GM12878 (cell line): ENCODE measurements at regions not wholly inside any gene's neighbourhood (a gene's known extent, or its start where the extent isn't known, plus 50 kb on each side); places are given as distances from the start of the nearest gene placed in this dataset.

Source experiments
- ATAC-seq: fragments of 200-7000 bp; cut with Tn5 transposase; 3 replicates; pipeline ENCODE4 v1.9.1; 2020; ENCODE audit warnings: mild to moderate bottlenecking, moderate library complexity
- BruUV-seq: library from RNA; stranded (reverse); fragments of 400-500 nt; replicated peaks from 2 replicates; lab custom pipeline; 2021; lab: Mats Ljungman, UMichigan
- CTCF ChIA-PET: fragments of 300-600 bp; sonication (Branson Sonifier 250); formaldehyde crosslinking; extraction: SDS; loops from one replicate; lab custom pipeline; 2021; ENCODE audit warnings: inconsistent platforms; lab: Yijun Ruan, JAX
- POLR2A ChIA-PET: fragments of 350-600 bp; formaldehyde crosslinking; extraction: SDS; loops from one replicate; lab custom pipeline; 2021; ENCODE audit warnings: inconsistent platforms; lab: Charles Lee
- RAD21 ChIA-PET: fragments of 300-600 bp; sonication (Branson Sonifier 250); formaldehyde crosslinking; loops from one replicate; lab custom pipeline; 2023; ENCODE audit warnings: antibody characterized with exemption; ENCODE audit not compliant: unreplicated experiment; lab: Charles Lee
- SMC1A ChIA-PET: fragments of 300-600 bp; sonication (Branson Sonifier 250); formaldehyde crosslinking; loops from one replicate; lab custom pipeline; 2023; ENCODE audit not compliant: unreplicated experiment, uncharacterized antibody; lab: Charles Lee
- DNase-seq: peaks from one replicate; pipeline ENCODE4 v3.0.0-alpha.2; 2011; ENCODE audit warnings: low read depth, low spot score
- FAIRE-seq: peaks from 3 replicates; lab custom pipeline; 2011; peaks lifted over from hg19 to GRCh38; lab: Jason Lieb, UNC
- H2AFZ ChIP-seq: 2 replicates; pipeline ENCODE4 v1.6.0; 2011; ENCODE audit warnings: low read depth, low read length, control low read depth; ENCODE audit not compliant: control insufficient read depth
- H3K27ac ChIP-seq: 2 replicates; pipeline ENCODE4 v1.5.1; 2011; ENCODE audit warnings: control low read depth; ENCODE audit not compliant: control insufficient read depth, insufficient read depth
- H3K27me3 ChIP-seq, 2 experiments: replicated peaks in 1 of 2; 2 replicates each; pipeline versions ENCODE4 v1.6.0 to v1.6.1; 2011; ENCODE audit warnings: low read length in 1 of 2; ENCODE audit not compliant: control insufficient read depth in 2 of 2, insufficient read depth in 2 of 2
- H3K36me3 ChIP-seq, 2 experiments: 2 replicates each; pipeline ENCODE4 v1.5.1; 2011; ENCODE audit warnings: low read length in 1 of 2; ENCODE audit not compliant: control insufficient read depth in 2 of 2, insufficient read depth in 2 of 2
- H3K4me1 ChIP-seq: 2 replicates; pipeline ENCODE4 v1.6.1; 2011; ENCODE audit warnings: mild to moderate bottlenecking, low read length, moderate library complexity, mixed read lengths; ENCODE audit not compliant: control insufficient read depth, insufficient read depth
- H3K4me2 ChIP-seq: 2 replicates; pipeline ENCODE4 v1.6.0; 2011; ENCODE audit warnings: control low read depth; ENCODE audit not compliant: control insufficient read depth, insufficient read depth
- H3K4me3 ChIP-seq: fragments of 200-600 bp; sonication (generic); 2 replicates; pipeline ENCODE4 v1.5.1; 2016
- H3K79me2 ChIP-seq: 2 replicates; pipeline ENCODE4 v1.6.0; 2011; ENCODE audit warnings: low read length; ENCODE audit not compliant: control insufficient read depth, insufficient read depth
- H3K9ac ChIP-seq: 2 replicates; pipeline ENCODE4 v1.8.0; 2011; ENCODE audit warnings: low read length, control low read depth, mixed read lengths; ENCODE audit not compliant: control insufficient read depth, insufficient read depth
- H3K9me3 ChIP-seq: replicated peaks from 3 replicates; pipeline ENCODE4 v1.5.1; 2011; ENCODE audit warnings: mild to moderate bottlenecking, low read length; ENCODE audit not compliant: control insufficient read depth, insufficient read depth
- H4K20me1 ChIP-seq: 2 replicates; pipeline ENCODE4 v1.6.0; 2011; ENCODE audit not compliant: control insufficient read depth, insufficient read depth
- CREB1 ChIP-seq: IDR thresholded peaks from 2 replicates; pipeline ENCODE4 v1.6.1; 2012; ENCODE audit warnings: low read depth, mild to moderate bottlenecking, inconsistent platforms
- E2F4 ChIP-seq: IDR thresholded peaks from 2 replicates; pipeline ENCODE4 v1.6.1; 2012; ENCODE audit warnings: low read depth, low read length, improper control_type of control experiment
- EED ChIP-seq: sonication (generic); IDR thresholded peaks from 2 replicates; pipeline ENCODE4 v1.6.1; 2016; ENCODE audit warnings: antibody characterized with exemption, low read depth
- JUND ChIP-seq: IDR thresholded peaks from 2 replicates; pipeline ENCODE4 v1.6.1; 2012; ENCODE audit warnings: low read depth, mild to moderate bottlenecking, low read length, improper control_type of control experiment, moderate library complexity
- RB1 ChIP-seq: fragments of 450-650 bp; formaldehyde crosslinking; IDR thresholded peaks from 2 replicates; pipeline ENCODE4 v1.6.1; 2017; ENCODE audit warnings: mild to moderate bottlenecking, borderline replicate concordance
- SKIL ChIP-seq: fragments of 450-650 bp; IDR thresholded peaks from 2 replicates; pipeline ENCODE4 v1.6.1; 2017; ENCODE audit warnings: mild to moderate bottlenecking, low read depth, inconsistent platforms; ENCODE audit not compliant: poor library complexity, severe bottlenecking
- SMARCA5 ChIP-seq: fragments of 450-650 bp; IDR thresholded peaks from 2 replicates; pipeline ENCODE4 v1.6.1; 2017; ENCODE audit warnings: mild to moderate bottlenecking
- TARDBP ChIP-seq: IDR thresholded peaks from 2 replicates; pipeline ENCODE4 v1.6.1; 2016; ENCODE audit warnings: borderline replicate concordance
- TCF3 ChIP-seq: IDR thresholded peaks from 2 replicates; pipeline ENCODE4 v1.6.1; 2012; ENCODE audit warnings: low read depth, mild to moderate bottlenecking, low read length, borderline replicate concordance; ENCODE audit not compliant: insufficient read depth
- WGBS: methylation state at CpG from one replicate; pipeline ENCODE4 v1.1.6; 2016; ENCODE audit warnings: low lambda C conversion rate; ENCODE audit not compliant: insufficient replicate concordance, insufficient coverage; ENCODE audit errors: missing lambda C conversion rate; 5-methylcytosine and 5-hydroxymethylcytosine counted together
- in situ Hi-C: fragments of 300-500 bp; cut with MboI; formaldehyde crosslinking; loops from 9 replicates; pipeline ENCODE4 v1.14.3; 2018; ENCODE audit warnings: mixed read lengths
- intact Hi-C: fragments of 100-400 bp; cut with micrococcal nuclease; formaldehyde crosslinking; loops from one replicate; pipeline ENCODE4 v1.14.2; 2022; ENCODE audit not compliant: unreplicated experiment

- in situ Hi-C loops (loop anchor here (25.0 kb wide), 1 partner anchor 1081 kb away; the partner anchor contains the start of gene NFKBIA), intact Hi-C loops (loop anchor here (1.0 to 5.0 kb wide), 4 partner anchors 131 to 1091 kb away; partner anchors contain the start of genes EAPP and SPTSSA)
- Histone ChIP-seq H3K9me3 (no peaks in the 10 kb centered on the region; the same call in 2 of the 3 replicates), H2AFZ (peak overlapping the region; percentile 95; the same call in 1 of the 2 replicates), H3K27me3 (no peaks in the 10 kb centered on the region), H3K4me1 (peaks cover 15% of the 10 kb centered on the region), H3K4me3 (no peak overlapping the region), H3K4me2 (no peak overlapping the region), H3K36me3 (no peaks in the 10 kb centered on the region), H3K27ac (no peak overlapping the region), H3K9ac (no peak overlapping the region), H3K79me2 (no peaks in the 10 kb centered on the region), H4K20me1 (no peaks in the 10 kb centered on the region)
- WGBS = 0% methylated on average over 1 of the region's 1 CpG
- ATAC-seq = no peak
- no TSS peak for BruUV-seq
- no peak for DNase-seq
- ChIA-PET SMC1A (interaction anchor here (1.0 to 2.2 kb wide), 5 partner anchors 14 to 167 kb away, joined by 3 to 19 read pairs (median 7); no protein-coding TSS in a partner anchor), RAD21 (interaction anchor here (0.7 to 2.6 kb wide), 5 partner anchors 105 to 224 kb away, joined by 3 to 19 read pairs (median 6); no protein-coding TSS in a partner anchor), POLR2A (interaction anchor here (1.1 kb wide), 1 partner anchor 166 kb away, joined by 3 read pairs; no protein-coding TSS in a partner anchor), CTCF (interaction anchor here (0.6 to 2.8 kb wide), 13 partner anchors 8 to 494 kb away, joined by 3 to 28 read pairs (median 5); no protein-coding TSS in a partner anchor)
- TF ChIP-seq TARDBP (no peak), EED (no peak), JUND (no peak), TCF3 (no peak), E2F4 (no peak), SKIL (no peak), CREB1 (no peak), SMARCA5 (no peak), RB1 (no peak)
- no peak for FAIRE-seq
Measured at GRCh38 chr14:34330846-34331245, 131.2 kb downstream of the SPTSSA start.
